DND-41 (cell line): ENCODE measurements at regions not wholly inside any gene's neighbourhood (a gene's known extent, or its start where the extent isn't known, plus 50 kb on each side); places are given as distances from the start of the nearest gene placed in this dataset.

Source experiments
- ATAC-seq: fragments of 200-7000 bp; cut with Tn5 transposase; 3 replicates; pipeline ENCODE4 v1.9.1; 2021; ENCODE audit warnings: low read depth; ENCODE audit not compliant: insufficient read depth
- DNase-seq: peaks from one replicate; pipeline ENCODE4 v3.0.0-alpha.2; 2020
- H2AFZ ChIP-seq: 2 replicates; pipeline ENCODE4 v1.6.0; 2012; ENCODE audit warnings: low read depth, low read length
- H3K27ac ChIP-seq: 2 replicates; pipeline ENCODE4 v1.5.1; 2012; ENCODE audit warnings: low read length, inconsistent platforms
- H3K27me3 ChIP-seq: fragments of 200-600 bp; sonication (generic); 2 replicates; pipeline ENCODE4 v1.6.0; 2012; ENCODE audit warnings: low read length, mild to moderate bottlenecking, inconsistent platforms; ENCODE audit not compliant: insufficient read depth, poor library complexity
- H3K36me3 ChIP-seq: 2 replicates; pipeline ENCODE4 v1.5.1; 2012; ENCODE audit warnings: low read length, inconsistent platforms; ENCODE audit not compliant: insufficient read depth
- H3K4me1 ChIP-seq: 2 replicates; pipeline ENCODE4 v1.5.1; 2012; ENCODE audit warnings: mild to moderate bottlenecking, low read length; ENCODE audit not compliant: insufficient read depth
- H3K4me2 ChIP-seq: 2 replicates; pipeline ENCODE4 v1.6.0; 2012; ENCODE audit warnings: mild to moderate bottlenecking, moderate library complexity, low read length, inconsistent platforms; ENCODE audit not compliant: insufficient read depth
- H3K4me3 ChIP-seq, 2 experiments: fragments of 200-600 bp in 1 of 2; shearing (Covaris generic) in 1 of 2; 2 replicates each; pipeline ENCODE4 v1.5.1; 2012 to 2016; ENCODE audit warnings: inconsistent platforms in 2 of 2, low read length in 2 of 2, mild to moderate bottlenecking in 2 of 2, low read depth in 1 of 2, moderate library complexity in 1 of 2
- H3K79me2 ChIP-seq: 2 replicates; pipeline ENCODE4 v1.6.0; 2012; ENCODE audit warnings: low read length, inconsistent platforms; ENCODE audit not compliant: insufficient read depth
- H3K9ac ChIP-seq: 2 replicates; pipeline ENCODE4 v1.6.0; 2012; ENCODE audit warnings: low read depth, mild to moderate bottlenecking, inconsistent platforms, low read length, moderate library complexity
- H3K9me3 ChIP-seq: 2 replicates; pipeline ENCODE4 v1.5.1; 2012; ENCODE audit warnings: low read length, moderate library complexity, mild to moderate bottlenecking, inconsistent platforms; ENCODE audit not compliant: insufficient read depth, severe bottlenecking
- H4K20me1 ChIP-seq: 2 replicates; pipeline ENCODE4 v1.6.0; 2012; ENCODE audit warnings: low read length; ENCODE audit not compliant: insufficient read depth
- CTCF ChIP-seq: IDR thresholded peaks from 2 replicates; pipeline ENCODE4 v1.5.1; 2012; ENCODE audit warnings: borderline replicate concordance, low read length, moderate library complexity, mild to moderate bottlenecking; ENCODE audit not compliant: poor library complexity, severe bottlenecking; ENCODE audit errors: extremely low read depth
- EZH2 ChIP-seq: IDR thresholded peaks from 3 replicates; pipeline ENCODE4 v1.6.1; 2012; ENCODE audit warnings: borderline replicate concordance, low read depth, mild to moderate bottlenecking, moderate library complexity, low read length, inconsistent platforms; ENCODE audit not compliant: severe bottlenecking

- Histone ChIP-seq H3K4me2 (no peak overlapping the region), H3K4me1 (no peaks in the 10 kb centered on the region), H4K20me1 (no peaks in the 10 kb centered on the region), H3K27me3 (no peaks in the 10 kb centered on the region), H3K9ac (no peak overlapping the region), H2AFZ (no peak overlapping the region), H3K9me3 (no peaks in the 10 kb centered on the region), H3K79me2 (no peaks in the 10 kb centered on the region), H3K36me3 (no peaks in the 10 kb centered on the region), H3K27ac (no peak overlapping the region), H3K4me3 (no peak overlapping the region)
- ATAC-seq = no peak
- no peak for DNase-seq
- TF ChIP-seq CTCF (no peak), EZH2 (no peak)
Observed at GRCh38 chr16:51562891-51563290, 411.8 kb upstream of the SALL1 start.

- no peaks in the 10 kb centered on the region for H3K36me3 ChIP-seq
- DNase-seq = no peak
- H3K4me2 ChIP-seq = no peak overlapping the region
- H4K20me1 ChIP-seq = no peaks in the 10 kb centered on the region
- no peaks in the 10 kb centered on the region for H3K27me3 ChIP-seq
- H3K4me3 ChIP-seq = no peak overlapping the region
- H3K4me1 ChIP-seq = no peaks in the 10 kb centered on the region
- H3K27ac ChIP-seq = no peak overlapping the region
- H3K9ac ChIP-seq = no peak overlapping the region
- no peaks in the 10 kb centered on the region for H3K9me3 ChIP-seq
- no peak for ATAC-seq
- H3K79me2 ChIP-seq = no peaks in the 10 kb centered on the region
- H2AFZ ChIP-seq = no peak overlapping the region
- TF ChIP-seq CTCF (no peak), EZH2 (no peak)
Observed at GRCh38 chr16:51559901-51560300, 408.8 kb upstream of the SALL1 start.

GRCh38 chr16:51557670-51558069, 406.6 kb upstream of the SALL1 start:
- no peaks in the 10 kb centered on the region for H3K79me2 ChIP-seq
- no peak overlapping the region for H2AFZ ChIP-seq
- H3K9me3 ChIP-seq = no peaks in the 10 kb centered on the region
- H3K9ac ChIP-seq = no peak overlapping the region
- ATAC-seq (no peak), DNase-seq (no peak)
- H3K36me3 ChIP-seq = no peaks in the 10 kb centered on the region
- H3K27me3 ChIP-seq = no peaks in the 10 kb centered on the region
- no peaks in the 10 kb centered on the region for H4K20me1 ChIP-seq
- no peak overlapping the region for H3K27ac ChIP-seq
- H3K4me3 ChIP-seq = no peak overlapping the region
- H3K4me2 ChIP-seq = no peak overlapping the region
- no peaks in the 10 kb centered on the region for H3K4me1 ChIP-seq
- TF ChIP-seq EZH2 (no peak), CTCF (no peak)
